Tongue (tissue), 1 donor: ENCODE measurements at regions not wholly inside any gene's neighbourhood (a gene's known extent, or its start where the extent isn't known, plus 50 kb on each side); places are given as distances from the start of the nearest gene placed in this dataset.
A peak's percentile ranks its signal among the peaks of the same experiment; 100 is the strongest.

Experiments
- DNase-seq: peaks from one replicate; pipeline ENCODE4 v3.0.0-alpha.2; 2015

- peak; percentile 11 for DNase-seq
Measured at GRCh38 chrX:100512471-100512870, 72.3 kb upstream of the TNMD start.

GRCh38 chrX:100494646-100495370, 84.7 kb upstream of the PCDH19 start:
- DNase-seq = no peak

- no peak for DNase-seq
Measured at GRCh38 chrX:100491174-100491573, 81.1 kb upstream of the PCDH19 start.

DNA sequence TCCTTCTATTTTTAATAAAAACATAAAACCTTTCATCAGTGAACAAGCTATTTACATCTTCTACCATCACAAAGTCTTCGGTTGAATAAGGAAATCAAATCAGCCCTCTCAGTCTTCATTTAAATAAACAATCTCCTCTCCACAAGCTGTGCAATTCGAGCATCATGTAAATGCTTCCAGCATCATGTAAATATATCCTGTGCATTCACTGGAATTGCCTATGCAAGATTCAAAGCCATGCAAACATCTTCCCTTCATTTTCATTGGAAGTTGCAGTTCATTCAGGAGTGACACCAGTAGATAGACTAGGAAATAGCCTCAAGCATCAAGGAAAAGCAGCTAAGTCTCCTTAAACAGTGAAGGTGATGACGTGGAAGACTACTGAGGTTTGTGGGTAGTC, 77.7 kb upstream of the PCDH19 start:
- DNase-seq = no peak

DNA sequence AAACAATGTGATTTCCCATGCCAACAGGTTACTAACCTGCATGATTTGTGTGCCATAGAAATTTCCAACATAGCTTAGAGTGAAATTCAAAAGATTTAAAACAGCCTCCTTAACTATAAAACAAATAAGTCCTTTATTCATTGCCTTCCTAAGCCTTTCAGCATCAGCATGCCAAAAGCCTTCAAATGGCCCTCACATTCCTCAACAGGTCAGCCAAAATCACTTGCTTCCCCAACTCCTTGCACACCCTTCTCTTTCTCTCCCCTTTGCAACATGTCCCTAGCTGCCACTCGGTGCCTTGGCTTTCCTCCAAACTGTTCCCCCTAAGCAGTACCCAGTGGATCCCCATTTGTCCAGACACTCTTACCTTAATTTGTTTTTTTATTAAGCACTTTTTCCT, 74.9 kb upstream of the PCDH19 start:
- DNase-seq = no peak

DNA sequence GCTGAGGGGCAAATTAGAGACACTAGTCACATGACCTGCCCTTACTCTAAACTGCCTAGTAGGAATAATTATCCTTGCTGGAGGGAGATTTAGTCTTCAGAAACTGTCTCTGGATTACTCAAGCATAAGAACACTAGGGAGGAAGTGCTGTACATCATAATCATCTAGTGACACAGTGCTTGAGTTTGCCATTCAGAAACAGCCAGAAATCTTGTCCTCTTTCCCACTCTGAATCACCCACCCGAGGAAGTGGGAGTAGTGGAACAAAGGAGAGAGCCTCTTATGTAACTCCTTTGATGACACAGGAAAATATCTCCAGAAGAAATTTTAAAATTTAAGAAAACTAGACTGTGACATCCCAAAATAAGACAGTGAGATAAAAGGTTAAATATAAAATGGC, 69.3 kb upstream of the PCDH19 start:
- no peak for DNase-seq

DNA sequence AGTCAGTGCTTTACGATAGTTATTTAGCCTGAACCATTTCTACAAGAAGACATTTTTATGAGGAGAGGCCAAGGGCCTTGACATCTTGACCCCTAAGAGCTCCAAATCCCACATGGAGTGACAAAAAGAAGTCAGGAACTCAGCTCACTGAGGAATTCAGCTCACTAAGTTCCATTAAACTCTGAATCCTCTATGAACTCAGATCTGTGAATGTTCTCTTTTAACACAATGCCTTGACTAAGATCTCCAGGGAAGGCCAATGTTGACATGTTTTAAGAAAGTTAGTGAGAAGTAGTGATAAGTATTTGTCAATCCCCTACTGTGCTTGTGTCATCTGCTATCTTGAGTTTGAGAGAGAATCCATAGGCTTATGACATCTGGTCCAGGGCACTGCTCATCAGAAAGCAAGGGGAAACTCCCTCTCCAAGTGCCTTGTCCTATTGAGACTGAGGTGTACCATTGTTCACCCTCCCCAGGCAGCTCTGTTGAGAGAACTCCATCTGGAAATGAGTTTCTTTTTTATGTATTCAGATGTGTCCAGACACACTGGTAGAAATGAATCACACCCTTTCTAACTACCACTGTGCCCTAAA, 68.7 kb upstream of the PCDH19 start:
- no peak for DNase-seq

DNA sequence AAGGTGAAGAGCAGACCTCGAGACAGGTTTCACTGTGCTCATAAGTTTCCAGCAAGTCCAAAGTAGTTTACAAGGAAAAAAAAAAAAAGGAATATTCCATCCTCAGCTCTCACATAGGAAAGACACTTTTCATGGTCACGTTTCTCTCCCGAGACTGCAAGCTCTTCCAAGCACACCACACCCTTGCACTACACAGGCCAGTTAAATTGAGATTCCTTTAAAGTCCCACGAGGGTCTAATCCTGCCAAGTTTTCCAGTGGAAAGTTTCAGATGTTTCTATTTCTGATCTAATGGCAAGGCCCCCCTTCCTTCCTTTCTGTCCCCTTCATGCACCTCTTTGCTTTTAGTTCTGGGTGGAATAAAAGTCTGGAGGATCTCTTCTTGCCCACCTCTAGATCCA, 67.9 kb upstream of the PCDH19 start:
- DNase-seq = peak; percentile 59

DNA sequence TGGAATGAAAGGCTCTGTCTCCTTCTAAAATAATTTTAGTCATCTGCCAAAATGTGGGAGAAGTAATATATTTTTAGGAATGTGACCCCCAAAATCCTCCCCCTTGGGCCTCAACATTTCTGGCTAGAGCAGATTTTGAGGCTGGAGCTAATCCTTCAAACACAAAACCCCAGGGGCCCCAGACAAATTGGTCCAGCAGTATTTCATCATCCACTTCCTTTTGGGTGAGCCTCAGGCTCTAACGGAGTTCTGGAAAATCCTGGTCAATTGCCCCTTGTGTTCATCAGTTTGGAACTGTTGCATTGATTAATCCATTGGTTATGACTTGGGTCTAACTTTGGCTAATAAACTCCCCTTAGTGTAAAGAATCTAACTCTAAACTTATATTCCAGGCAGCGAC, 67.4 kb upstream of the PCDH19 start:
- DNase-seq = no peak
